GM12891 (cell line): ENCODE measurements at regions not wholly inside any gene's neighbourhood (a gene's known extent, or its start where the extent isn't known, plus 50 kb on each side); places are given as distances from the start of the nearest gene placed in this dataset.

ENCODE experiments used
- DNase-seq: peaks from one replicate; pipeline ENCODE4 v3.0.0; 2011; ENCODE audit warnings: low spot score; ENCODE audit not compliant: insufficient read length
- FAIRE-seq: peaks from 2 replicates; lab custom pipeline; 2011; peaks lifted over from hg19 to GRCh38; lab: Jason Lieb, UNC
- PAX5 ChIP-seq: IDR thresholded peaks from 2 replicates; pipeline ENCODE4 v1.6.1; 2011; ENCODE audit warnings: low read length, moderate library complexity, mild to moderate bottlenecking; ENCODE audit not compliant: insufficient read depth, severe bottlenecking
- POLR2A ChIP-seq: IDR thresholded peaks from 2 replicates; pipeline ENCODE4 v1.6.1; 2011; ENCODE audit warnings: low read depth, low read length, control low read depth
- POLR2AphosphoS5 ChIP-seq: IDR thresholded peaks from 2 replicates; pipeline ENCODE4 v1.6.1; 2011; ENCODE audit warnings: low read depth, low read length, control low read depth
- POU2F2 ChIP-seq: IDR thresholded peaks from 2 replicates; pipeline ENCODE4 v1.6.1; 2011; ENCODE audit warnings: low read depth, mild to moderate bottlenecking, control low read depth, low read length, moderate library complexity
- SPI1 ChIP-seq: IDR thresholded peaks from 2 replicates; pipeline ENCODE4 v1.6.1; 2011; ENCODE audit warnings: low read depth, low read length, control low read depth
- TAF1 ChIP-seq: IDR thresholded peaks from 2 replicates; pipeline ENCODE4 v1.6.1; 2011; ENCODE audit warnings: low read depth, low read length, control low read depth

DNA sequence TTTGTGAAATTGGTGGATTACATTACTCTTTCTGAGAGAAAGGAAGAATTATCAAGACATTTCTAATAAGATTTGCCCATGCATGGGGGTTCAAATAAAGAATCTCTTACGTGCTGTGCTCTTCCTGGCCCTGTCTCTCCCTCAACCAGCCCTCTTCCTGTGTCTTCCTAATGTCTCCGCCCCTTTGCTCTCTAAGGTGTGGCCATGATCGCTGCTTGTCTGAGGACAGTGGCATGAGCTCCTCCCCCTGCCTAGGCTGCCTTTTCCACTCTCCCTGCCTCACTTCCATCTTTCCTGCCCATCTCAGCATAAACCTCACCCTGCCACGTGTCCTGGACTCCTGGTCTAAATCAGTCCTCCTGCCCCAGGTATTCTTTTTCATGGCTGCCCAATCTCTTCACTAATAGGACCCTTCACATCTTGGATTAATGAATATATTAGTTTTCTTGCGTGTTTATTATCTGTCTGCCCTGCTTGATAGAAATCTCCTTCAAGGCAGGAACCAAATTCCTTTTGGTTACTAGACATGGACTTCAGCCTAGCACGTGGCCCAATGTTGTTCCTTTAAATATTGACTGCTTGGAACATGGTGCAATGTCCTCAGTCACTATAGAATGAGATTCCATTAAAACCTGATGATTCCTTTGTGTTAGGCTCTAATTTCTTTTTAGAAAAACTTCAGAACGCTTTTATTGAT, 122.3 kb downstream of the MTRR start:
- no peak for TF ChIP-seq POLR2A
- TF ChIP-seq PAX5: no peak
- TF ChIP-seq TAF1: no peak
- TF ChIP-seq SPI1: no peak
- TF ChIP-seq POLR2AphosphoS5: no peak
- no peak for TF ChIP-seq POU2F2
- FAIRE-seq (no peak), DNase-seq (no peak)

DNA sequence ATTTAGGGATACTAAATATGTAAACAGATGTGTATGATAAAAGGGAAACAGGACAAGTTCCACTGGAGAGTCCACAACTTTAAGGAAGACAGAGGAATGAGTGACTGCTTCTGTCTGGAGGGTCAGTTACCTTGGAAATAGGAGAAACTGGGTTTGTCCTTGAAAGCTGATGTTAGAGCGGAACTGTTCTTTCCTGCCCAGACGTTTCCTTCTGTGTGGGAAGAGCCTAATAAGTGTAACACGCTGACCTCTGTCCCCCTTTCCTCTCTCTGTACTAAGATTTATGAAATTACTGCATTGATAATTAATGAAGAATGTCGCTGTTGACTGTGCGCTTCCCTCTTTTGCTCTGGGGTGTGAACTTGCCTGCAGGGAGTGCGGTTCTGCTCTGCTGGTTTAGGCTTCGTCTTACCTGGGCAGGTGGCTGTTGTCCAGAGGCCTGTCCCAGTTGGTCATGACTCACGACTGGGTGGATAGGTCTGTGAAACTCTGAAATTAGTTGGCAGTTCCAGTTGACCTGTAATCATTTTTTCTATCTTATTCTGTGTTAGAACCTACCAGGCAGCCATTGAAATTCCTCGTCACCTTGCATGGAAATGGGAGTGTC, 126.8 kb downstream of the MTRR start:
- FAIRE-seq: no peak
- DNase-seq: no peak
- TF ChIP-seq PAX5 (no peak), TAF1 (no peak), POLR2AphosphoS5 (no peak), SPI1 (no peak), POU2F2 (no peak), POLR2A (no peak)

DNA sequence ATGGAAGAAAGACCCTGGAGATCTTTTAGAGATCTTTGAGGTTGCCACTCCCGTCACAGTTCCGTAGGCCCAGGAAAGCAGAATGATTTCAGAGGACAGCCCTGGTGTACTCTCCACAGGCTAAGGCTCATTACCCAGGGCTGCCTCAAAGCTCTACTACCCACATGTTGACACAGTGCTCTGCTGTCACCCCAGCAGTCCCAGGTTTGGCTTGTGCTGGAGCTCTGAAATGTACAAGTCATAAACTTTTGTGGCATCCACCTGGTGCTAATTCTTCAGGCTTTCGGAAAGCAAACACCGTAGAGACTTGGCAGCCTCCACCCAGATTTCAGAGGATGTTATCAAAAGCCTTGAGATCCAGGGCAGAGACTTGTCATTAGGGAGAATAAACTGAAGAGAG, 136.5 kb downstream of the MTRR start:
- DNase-seq (no peak), FAIRE-seq (no peak)
- no peak for TF ChIP-seq POLR2A
- TF ChIP-seq PAX5: no peak
- TF ChIP-seq TAF1: no peak
- no peak for TF ChIP-seq POLR2AphosphoS5
- no peak for TF ChIP-seq POU2F2
- TF ChIP-seq SPI1: no peak

DNA sequence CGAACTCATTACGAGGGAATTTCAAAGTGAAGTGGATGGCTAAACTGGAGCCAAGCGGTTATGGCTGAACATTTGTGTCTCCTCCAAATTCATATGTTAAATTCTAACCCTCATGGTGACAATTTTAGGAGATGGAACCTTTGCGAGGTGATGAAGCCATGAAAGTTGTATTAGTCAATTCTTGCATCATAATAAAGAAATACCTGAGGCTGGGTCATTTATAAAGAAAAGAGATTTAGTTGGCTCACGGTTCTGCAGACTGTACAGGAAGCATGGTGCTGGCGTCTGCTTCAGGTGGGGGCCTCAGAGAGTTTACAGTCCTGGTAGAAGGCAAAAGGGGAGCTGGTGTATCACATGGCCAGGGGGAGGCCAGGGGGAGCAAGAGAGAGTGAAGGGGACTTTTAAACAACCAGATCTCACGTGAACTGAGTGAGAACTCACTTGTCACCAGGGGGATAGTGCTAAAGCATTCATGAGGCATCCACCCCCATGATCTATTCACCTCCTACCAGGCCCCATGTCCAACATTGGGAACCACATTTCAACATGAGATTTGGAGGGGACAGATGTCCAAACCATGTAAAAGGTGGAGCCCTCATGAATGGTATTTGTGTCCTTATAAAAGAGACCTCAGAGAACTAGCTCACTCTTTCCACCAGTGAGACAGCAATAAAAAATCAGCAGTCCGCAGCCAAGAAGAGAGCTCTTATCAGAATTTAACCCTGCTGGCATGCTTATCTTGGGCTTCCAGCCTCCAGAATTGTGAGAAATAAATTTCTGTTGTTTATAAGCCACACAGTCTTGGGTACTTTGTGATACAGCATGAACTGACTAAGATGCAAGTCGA, 143.4 kb downstream of the MTRR start:
- TF ChIP-seq PAX5: no peak
- DNase-seq: no peak
- FAIRE-seq: no peak

GRCh38 chr5:8013948-8014710, 145.2 kb downstream of the MTRR start:
- FAIRE-seq: no peak
- no peak for TF ChIP-seq POU2F2
- peak; percentile 38; the same call in 1 of the 2 replicates for TF ChIP-seq POLR2AphosphoS5
- TF ChIP-seq PAX5: no peak
- TF ChIP-seq TAF1: no peak
- TF ChIP-seq POLR2A: peak; percentile 65
- TF ChIP-seq SPI1: no peak

DNA sequence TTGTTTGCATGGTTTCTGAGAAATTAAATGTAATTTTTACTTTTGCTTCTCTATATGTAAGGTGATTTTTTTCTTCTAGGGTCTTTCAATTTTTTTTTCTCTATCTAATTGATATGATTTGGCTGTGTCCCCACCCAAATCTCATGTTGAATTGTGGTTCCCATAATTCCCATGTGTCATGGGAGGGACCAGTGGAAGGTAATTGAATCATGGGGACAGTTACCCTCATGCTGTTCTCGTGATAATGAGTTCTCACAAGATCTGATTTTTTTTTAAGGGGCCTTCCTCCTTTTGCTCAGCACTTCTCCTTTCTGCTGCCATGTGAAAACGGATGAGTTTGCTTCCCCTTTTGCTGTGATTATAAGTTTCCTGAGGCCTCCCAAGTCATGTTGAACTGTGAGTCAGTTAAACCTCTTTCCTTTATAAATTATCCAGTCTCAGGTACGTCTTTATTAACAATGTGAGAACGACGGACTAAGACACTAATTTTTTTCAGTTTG, 150.8 kb downstream of the MTRR start:
- peak; percentile 84 for TF ChIP-seq SPI1
- no peak for TF ChIP-seq POLR2AphosphoS5
- FAIRE-seq (no peak), DNase-seq (no peak)

More at GRCh38 chr5:8013948-8014710, 145.2 kb downstream of the MTRR start:
- DNase-seq: no peak

DNA sequence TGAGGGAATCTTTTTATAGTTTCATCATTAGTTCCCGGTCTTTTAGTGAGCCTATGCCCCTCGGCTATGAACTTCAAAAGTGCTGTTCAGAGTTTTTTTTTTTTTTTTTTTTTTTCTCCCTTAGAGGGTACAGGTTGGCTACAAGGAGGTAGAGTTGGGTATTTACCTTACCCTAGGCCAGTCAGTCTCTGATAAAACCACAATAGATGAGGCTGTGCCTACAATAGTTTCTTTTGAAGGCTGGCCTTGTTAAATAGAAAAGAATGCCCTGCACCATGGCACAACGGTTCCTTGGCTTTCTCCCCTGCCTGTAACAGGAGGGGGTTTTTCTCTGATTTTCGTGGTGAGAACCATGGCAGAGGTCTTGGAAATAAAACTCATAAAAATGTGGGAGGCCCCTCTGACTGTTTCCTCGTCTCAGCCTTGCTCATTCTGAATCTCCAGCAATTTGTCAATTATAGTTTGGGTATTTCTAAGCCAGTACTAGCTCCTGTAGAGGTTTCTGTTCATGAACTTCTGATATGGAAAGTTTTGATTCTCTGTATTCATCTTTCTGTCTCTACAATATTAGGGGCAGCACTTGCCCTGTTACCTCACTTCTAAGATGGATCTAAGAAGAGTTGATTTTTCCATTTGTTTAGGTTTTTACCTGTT, 152.0 kb downstream of the MTRR start:
- TF ChIP-seq POU2F2 (no peak), POLR2A (no peak), TAF1 (no peak), POLR2AphosphoS5 (no peak), SPI1 (no peak), PAX5 (no peak)
- FAIRE-seq (no peak), DNase-seq (no peak)

DNA sequence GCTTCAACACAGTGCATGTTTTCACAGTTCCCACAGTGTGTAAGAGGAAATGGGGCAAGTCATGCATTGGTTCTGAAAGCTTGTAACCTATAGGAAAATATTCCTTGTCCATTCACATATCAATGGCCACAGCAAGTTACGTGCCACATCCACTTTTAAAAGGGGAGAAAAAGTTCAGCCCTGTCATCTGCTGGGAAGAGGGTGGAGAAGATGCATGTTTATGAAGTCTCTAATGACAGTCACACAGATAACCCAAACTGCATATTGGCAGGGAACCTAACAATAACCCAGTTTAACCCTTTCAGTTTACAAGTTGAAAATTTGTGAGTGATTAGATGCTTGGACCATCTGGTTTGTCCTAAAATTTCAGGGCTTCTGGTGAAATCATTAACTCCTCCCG, 159.3 kb downstream of the MTRR start:
- TF ChIP-seq PAX5: no peak
- FAIRE-seq (no peak), DNase-seq (no peak)

GRCh38 chr5:8033261-8033660, 164.3 kb downstream of the MTRR start:
- TF ChIP-seq POLR2AphosphoS5 (no peak), POU2F2 (no peak), SPI1 (no peak), TAF1 (no peak), POLR2A (no peak), PAX5 (no peak)
- DNase-seq (no peak), FAIRE-seq (no peak)

DNA sequence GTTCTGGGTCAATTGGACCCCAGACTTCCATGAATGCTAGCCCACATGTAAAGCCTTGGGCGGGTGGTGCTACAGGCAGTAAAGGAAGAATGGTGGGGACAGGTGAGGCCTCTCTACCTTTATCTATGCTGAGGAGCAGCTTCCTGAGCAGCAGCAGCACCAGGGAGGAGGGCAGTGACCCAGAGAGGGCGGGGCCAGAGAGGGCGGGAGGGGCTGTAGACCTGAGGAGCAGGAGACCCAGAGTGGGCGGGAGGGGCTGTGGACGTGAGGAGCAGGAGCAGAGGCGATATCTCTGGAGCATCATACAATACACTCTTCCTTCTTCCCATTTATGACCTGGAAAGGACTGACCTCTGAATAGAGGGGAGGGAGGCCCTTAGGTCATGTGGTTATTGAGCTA, 165.9 kb downstream of the MTRR start:
- DNase-seq (no peak), FAIRE-seq (no peak)
- TF ChIP-seq SPI1: no peak
- TF ChIP-seq TAF1: no peak
- no peak for TF ChIP-seq PAX5
- no peak for TF ChIP-seq POLR2A
- TF ChIP-seq POU2F2: no peak
- no peak for TF ChIP-seq POLR2AphosphoS5
